ENCODE measurements at regions not wholly inside any gene's neighbourhood (a gene's known extent, or its start where the extent isn't known, plus 50 kb on each side); places are given as distances from the start of the nearest gene placed in this dataset.

GRCh38 chr4:33064238-33064637, 2344.1 kb downstream of the PCDH7 start:
- WGBS, 2 donors: 74 to 81% methylated on average over 1 of the region's 1 CpG
- no peaks in the 10 kb centered on the region for H3K36me3 ChIP-seq
- H3K27me3 ChIP-seq: no peaks in the 10 kb centered on the region
- peaks cover 0 to 18% (median 0%) of the 10 kb centered on the region in 4 donors for H3K4me1 ChIP-seq
- H3K4me3 ChIP-seq: no peak overlapping the region
- H3K9me3 ChIP-seq: peaks cover 0 to 7% (median 1%) of the 10 kb centered on the region in 4 donors
- no peak for DNase-seq (ENCODE audit: low spot score in 2 of 2)
- TF ChIP-seq EP300 (IDR thresholded peaks at IDR 0.05) (no peak), POLR2A (IDR thresholded peaks at IDR 0.05) (no peak), CTCF (IDR thresholded peaks at IDR 0.05) (no peak)
- H3K27ac ChIP-seq: no peak overlapping the region

DNA sequence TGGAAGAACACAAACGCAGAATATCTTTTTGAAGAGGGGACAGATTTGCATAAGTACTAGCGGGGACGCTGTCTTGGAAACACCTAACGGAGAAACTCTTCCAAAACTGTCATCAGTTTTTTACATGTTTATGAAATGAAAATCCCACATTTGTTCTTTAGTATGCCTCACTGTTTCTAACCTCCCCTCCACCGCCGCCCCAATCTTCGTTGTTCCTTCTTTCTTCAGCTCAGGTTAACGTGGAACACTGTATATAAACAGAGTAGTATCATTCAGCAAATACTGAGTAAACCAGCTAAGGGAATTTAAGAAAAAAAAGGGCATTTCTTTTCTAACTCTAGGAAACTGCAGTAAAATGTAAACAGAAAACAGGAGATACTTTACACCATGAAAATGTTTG, 2345.6 kb downstream of the PCDH7 start:
- WGBS, 2 donors: 92 to 94% methylated on average over 8 of the region's 8 CpGs
- no peak overlapping the region for H3K27ac ChIP-seq
- H3K27me3 ChIP-seq: no peaks in the 10 kb centered on the region
- no peaks in the 10 kb centered on the region for H3K36me3 ChIP-seq
- H3K9me3 ChIP-seq: peaks cover 0 to 12% (median 1%) of the 10 kb centered on the region in 4 donors
- no peak for DNase-seq (ENCODE audit: low spot score in 2 of 2)
- TF ChIP-seq EP300 (IDR thresholded peaks at IDR 0.05): no peak
- no peak for TF ChIP-seq POLR2A (IDR thresholded peaks at IDR 0.05)
- no peak for TF ChIP-seq CTCF (IDR thresholded peaks at IDR 0.05)
- peaks cover 0 to 18% (median 0%) of the 10 kb centered on the region in 4 donors for H3K4me1 ChIP-seq
- no peak overlapping the region for H3K4me3 ChIP-seq

DNA sequence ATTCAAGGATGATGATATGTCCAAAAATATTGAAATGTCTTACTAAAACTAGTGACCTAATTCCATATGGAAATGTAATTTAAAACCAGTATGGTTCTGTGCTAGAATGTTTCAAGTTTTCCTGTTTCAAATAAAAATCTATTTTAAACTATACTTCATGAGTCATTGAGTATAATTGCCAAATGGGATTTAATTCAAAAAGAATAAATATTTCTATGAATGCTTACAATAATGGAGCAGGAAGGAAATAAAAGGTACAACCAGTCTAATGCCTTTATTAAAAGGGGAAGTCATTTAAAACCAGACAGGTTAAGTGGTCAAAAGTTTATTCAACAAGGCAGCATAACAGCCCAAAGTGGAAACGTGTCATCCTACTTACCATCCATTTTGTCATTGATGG, 2347.1 kb downstream of the PCDH7 start:
- no peak overlapping the region for H3K27ac ChIP-seq
- H3K4me3 ChIP-seq: no peak overlapping the region
- H3K4me1 ChIP-seq: peaks cover 0 to 13% (median 0%) of the 10 kb centered on the region in 4 donors
- no peaks in the 10 kb centered on the region for H3K27me3 ChIP-seq
- H3K9me3 ChIP-seq: peaks cover 0 to 12% (median 1%) of the 10 kb centered on the region in 4 donors
- H3K36me3 ChIP-seq: no peaks in the 10 kb centered on the region
- no peak for DNase-seq (ENCODE audit: low spot score in 2 of 2)
- no peak for TF ChIP-seq POLR2A (IDR thresholded peaks at IDR 0.05)
- TF ChIP-seq CTCF (IDR thresholded peaks at IDR 0.05): no peak
- no peak for TF ChIP-seq EP300 (IDR thresholded peaks at IDR 0.05)
- WGBS, 2 donors: 50 to 69% methylated on average over 1 of the region's 1 CpG

GRCh38 chr4:33068539-33068938, 2348.4 kb downstream of the PCDH7 start:
- Histone ChIP-seq H3K9me3 (peaks cover 0 to 12% (median 1%) of the 10 kb centered on the region in 4 donors), H3K36me3 (no peaks in the 10 kb centered on the region), H3K4me3 (no peak overlapping the region), H3K27ac (no peak overlapping the region), H3K4me1 (peaks cover 0 to 21% (median 2%) of the 10 kb centered on the region in 4 donors), H3K27me3 (no peaks in the 10 kb centered on the region)
- no peak for DNase-seq (ENCODE audit: low spot score in 2 of 2)
- 52 to 57% methylated on average over 1 of the region's 1 CpG for WGBS, 2 donors
- TF ChIP-seq POLR2A (IDR thresholded peaks at IDR 0.05): no peak
- no peak for TF ChIP-seq CTCF (IDR thresholded peaks at IDR 0.05)
- TF ChIP-seq EP300 (IDR thresholded peaks at IDR 0.05): no peak

DNA sequence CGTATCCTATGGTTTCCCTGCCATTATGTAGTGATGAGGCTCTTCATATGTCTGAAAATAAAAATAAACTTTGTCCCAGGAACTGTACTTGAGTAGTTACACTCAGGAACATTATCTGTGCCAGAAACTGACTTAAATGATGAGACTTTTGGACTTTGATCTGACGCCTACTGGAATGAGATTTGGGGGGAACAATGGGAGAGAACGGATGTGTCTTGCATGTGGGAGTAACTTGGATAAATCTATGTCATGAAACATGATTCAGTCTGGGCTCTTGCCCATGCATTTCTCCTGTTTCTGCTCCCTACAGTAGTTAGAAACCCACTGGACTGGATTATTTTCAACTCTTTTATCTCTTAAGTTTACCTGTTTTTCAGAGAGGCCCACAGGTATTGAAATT, 2351.4 kb downstream of the PCDH7 start:
- Histone ChIP-seq H3K27me3 (no peaks in the 10 kb centered on the region), H3K4me1 (peaks cover 0 to 25% (median 2%) of the 10 kb centered on the region in 4 donors), H3K4me3 (no peak overlapping the region), H3K9me3 (peaks cover 0 to 12% (median 1%) of the 10 kb centered on the region in 4 donors), H3K27ac (no peak overlapping the region), H3K36me3 (no peaks in the 10 kb centered on the region)
- DNase-seq (ENCODE audit: low spot score in 2 of 2): no peak
- TF ChIP-seq EP300 (IDR thresholded peaks at IDR 0.05) (no peak), CTCF (IDR thresholded peaks at IDR 0.05) (no peak), POLR2A (IDR thresholded peaks at IDR 0.05) (no peak)
- WGBS, 2 donors: 38 to 47% methylated on average over 3 of the region's 3 CpGs
